Activated CD4-positive, CD25-positive, alpha-beta regulatory T cell treated with anti-CD3 and anti-CD28 coated beads, Interleukin-2, amount 50 U/mL, for 24 hours (primary cell): ENCODE measurements at regions not wholly inside any gene's neighbourhood (a gene's known extent, or its start where the extent isn't known, plus 50 kb on each side); places are given as distances from the start of the nearest gene placed in this dataset.

Experiments used
- ATAC-seq, 2 donors: fragments of 150-1000 bp; cut with Tn5 transposase; one replicate each; pipeline ENCODE4 v1.10.0; 2021; ENCODE audit warnings: mild to moderate bottlenecking in 1 of 2, moderate library complexity in 1 of 2

DNA sequence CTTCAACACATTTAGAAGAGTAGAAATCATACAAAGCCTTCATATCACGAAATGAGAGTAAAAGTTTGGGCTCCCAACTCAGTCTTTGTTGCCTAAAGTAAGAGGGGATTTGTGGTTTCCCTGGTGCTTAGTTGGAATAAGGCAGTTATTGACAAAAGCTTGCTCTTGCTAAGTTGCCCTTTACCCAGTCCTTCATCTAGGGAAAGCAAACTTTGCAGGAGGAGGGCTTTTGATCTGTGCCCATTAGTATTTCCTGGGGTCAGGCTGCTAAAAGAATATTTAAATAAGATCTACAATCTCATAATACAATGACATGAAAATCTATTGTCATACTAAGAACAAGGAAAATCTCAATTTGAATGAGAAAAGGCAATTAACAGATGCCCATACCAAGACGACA is 84.1 kb upstream of the ACO1 start:
- no peak for ATAC-seq

DNA sequence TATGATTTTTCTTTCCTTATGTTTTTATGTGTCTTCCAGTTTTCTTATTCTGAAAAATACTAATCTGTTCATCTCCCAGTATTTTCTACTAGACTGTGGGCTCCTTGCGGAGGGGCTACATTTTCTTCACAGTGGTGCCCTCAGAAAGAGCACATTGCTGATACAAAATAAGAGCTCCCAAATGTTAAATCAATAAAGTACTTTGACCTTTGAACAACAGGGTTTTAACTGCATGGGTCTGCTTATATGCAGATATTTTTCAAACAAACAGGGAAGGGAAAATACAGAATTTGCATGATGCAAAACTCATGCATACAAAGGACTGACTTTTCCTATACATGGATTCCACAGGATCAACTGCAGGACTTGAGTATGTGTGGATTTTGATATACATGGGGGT is 79.9 kb upstream of the ACO1 start:
- ATAC-seq: no peak

DNA sequence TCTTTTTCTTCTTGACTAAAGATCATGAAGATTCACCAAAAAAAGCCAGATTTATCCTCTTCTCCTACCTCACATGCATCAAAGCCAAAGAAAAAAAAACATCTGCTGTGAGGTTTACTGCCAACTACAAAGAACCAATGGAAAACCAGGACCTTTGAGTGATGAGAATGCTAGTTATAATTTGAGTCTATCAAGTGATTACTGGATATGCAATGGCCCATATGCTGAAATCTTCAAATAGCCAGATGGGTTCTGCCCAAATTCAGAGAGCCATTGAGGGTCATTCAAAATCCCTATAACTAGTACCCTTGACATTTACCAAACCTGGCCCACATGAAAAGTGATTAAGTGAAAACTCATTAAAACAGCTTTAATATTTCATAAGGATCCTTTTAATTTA is 78.4 kb upstream of the ACO1 start:
- ATAC-seq: no peak

DNA sequence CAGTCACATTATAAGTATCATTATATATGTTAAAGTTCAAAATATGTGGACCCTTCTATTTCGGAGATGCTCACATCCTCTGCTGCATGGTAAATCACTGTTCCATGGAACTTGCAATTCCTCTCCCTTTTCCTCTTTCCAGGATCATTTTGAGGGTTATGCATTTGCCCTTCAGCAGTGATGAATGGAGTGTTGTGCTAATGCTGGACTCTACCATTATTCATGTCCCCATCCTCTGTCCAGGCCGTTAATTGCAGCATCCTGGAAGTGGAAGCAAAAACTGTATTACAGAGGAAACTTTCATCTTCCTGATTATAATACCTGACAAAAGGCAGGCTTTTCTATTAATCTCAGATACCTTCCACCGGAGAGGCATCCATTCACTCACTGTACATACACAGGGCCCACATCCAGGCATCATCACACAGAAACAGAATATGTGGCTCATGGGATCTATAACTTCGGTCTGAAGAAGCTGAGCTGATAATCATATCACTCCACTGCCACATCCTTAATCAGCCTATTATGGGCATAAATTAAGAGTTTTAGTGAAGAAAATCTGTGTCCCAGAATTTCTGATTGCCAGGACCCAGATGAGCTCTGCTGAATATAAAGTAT is 65.0 kb upstream of the ACO1 start:
- no peak for ATAC-seq

DNA sequence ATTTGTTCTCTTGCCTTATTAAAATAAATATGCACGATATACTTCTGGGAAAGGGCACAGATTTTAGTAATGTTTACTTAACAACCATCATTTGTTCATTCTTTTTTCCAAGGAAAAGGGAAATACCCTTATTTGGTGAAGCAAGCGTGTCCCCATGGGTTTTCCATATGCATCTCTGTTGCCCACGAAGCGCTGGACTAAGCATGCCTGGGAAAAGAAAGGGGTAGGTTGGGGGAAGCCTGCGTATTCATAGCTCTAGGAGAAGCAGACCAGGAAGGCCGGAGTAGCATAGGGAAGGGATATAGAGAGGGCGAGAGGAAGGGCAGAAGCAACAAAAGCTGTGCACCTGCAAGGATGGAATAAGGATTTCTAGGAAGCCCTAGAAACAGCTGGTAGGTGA is 61.8 kb upstream of the ACO1 start:
- no peak for ATAC-seq

DNA sequence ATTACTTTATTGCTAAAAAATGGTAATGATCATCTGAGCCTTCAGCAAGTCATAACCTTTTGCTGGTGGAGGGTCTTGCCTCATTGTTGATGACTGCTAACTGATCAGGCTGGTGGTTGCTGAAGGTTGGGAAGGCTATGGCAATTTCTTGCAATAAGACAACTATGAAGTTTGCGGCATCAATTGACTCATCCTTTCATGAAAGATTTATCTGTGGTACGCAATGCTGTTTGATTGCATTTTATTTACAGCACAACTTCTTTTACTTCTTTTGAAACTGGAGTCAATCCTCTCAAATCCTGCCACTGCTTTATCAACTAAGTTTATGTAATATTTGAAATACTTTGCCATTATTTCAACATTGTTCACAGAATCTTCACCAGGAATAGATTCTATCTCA is 58.3 kb upstream of the ACO1 start:
- ATAC-seq: no peak

DNA sequence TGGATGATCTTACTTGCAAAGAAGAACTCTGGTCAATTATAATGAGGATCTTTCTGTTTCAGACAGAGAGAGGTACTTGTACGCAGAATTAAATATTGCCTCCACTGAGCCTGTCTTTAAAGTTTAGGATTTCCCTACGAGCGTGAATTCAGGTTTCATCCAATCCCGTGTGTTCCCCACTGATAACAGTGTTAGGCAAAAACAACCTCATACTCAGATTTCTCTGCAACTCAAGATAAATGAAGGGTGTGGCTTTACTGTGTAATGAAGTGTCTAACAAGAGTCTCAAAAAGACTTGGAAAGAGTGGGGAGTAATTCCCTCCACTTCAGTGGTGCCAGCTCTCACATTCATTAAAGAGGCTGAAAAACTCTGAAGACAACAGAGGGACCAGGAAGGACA is 53.2 kb upstream of the ACO1 start:
- ATAC-seq: no peak

DNA sequence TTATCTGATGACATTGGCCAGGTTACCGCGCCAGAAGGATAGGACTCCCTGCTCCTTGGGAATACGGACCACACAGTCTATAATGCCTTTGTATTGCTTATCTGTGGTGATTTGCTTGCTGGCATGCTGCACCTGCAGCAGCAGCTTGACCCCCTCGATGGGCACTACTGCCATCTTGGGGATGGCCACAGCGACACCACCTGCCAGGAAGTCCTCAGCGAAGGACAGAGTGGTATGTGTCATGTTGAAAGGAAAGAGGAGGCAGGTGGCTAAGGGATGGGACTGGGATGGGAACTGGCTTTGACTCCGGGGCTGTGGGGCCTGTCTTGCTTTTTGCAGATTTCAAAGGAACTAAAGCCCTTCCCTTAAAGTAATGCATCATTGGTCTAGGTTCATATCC is 50.3 kb upstream of the ACO1 start:
- no peak for ATAC-seq
